ENCODE measurements at regions not wholly inside any gene's neighbourhood (a gene's known extent, or its start where the extent isn't known, plus 50 kb on each side); places are given as distances from the start of the nearest gene placed in this dataset.

DNA sequence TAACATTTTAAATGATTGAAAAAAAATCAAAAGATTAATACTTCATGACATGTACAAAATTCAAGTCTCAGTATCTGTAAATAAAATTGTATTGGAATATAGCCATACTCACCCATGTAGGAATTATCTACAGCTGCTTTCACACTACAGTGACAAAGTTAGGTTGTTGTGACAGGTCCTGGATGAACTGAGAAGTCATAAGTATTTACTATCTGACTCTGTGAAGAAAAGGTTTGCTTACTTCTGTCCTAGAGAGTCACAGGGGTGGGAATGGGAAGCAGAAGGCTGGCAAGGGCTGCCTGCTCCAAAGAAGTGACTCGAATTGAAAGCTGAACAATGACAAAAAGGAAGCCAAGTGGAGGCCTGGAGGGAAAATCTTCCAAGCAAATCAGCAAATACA is 155.2 kb downstream of the SLC30A10 start:
- DNase-seq (ENCODE audit: low read depth), result no peak

DNA sequence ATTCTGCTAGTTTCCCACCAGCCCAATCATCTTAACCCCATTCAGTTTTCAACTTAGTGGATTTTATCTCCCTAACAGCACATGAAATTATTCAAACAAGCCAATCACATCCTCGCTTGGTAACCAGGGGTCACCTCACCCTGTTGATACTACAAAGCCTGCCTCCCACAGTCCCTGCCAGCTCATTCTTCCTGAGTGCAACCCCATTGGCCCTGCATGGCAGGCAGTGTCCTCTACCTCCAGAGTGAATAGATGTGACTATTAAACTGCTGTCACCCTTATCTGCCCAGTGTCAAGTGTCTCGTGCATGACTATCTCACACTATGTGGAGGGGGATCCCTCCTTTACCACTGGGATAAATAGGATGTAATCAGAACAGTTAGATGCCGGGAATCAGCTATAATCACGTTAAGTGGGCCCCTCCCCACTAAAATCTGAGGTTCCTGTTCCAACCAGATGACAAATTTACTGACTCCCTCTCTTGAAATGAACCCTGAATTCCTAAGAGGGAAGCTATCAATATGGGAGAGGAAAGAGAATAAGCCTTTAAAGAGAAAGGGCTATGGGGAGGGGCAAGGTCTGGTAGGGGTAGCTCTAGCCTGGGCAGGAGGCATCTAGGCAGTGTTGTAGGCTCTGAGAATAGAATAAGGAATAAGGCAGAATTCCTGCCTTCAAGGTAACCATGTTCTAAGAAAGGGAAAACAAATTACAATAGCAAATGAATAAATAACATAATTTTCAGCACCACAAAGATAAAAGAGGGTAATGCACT is 155.9 kb downstream of the SLC30A10 start:
- DNase-seq (ENCODE audit: low read depth), result no peak

DNA sequence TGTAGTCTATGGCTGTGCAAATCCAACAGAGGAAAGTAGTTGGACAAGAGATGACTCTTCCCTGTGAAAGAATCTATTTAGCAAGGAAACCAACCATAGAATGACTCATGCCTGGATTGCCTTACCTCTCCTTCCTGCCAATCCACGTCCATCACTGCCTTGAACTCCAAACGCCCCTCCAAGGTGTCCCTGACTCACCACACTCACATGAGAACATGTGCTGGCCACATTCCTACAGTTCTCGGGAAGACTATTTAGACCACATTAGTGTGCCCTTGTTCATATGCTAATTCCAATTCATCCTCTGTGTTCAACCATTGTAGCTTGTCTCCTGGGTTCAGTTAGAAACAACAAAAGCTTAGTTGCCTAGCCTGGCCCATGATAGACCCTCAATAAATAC is 157.3 kb downstream of the SLC30A10 start:
- DNase-seq (ENCODE audit: low read depth), result peak; percentile 98

DNA sequence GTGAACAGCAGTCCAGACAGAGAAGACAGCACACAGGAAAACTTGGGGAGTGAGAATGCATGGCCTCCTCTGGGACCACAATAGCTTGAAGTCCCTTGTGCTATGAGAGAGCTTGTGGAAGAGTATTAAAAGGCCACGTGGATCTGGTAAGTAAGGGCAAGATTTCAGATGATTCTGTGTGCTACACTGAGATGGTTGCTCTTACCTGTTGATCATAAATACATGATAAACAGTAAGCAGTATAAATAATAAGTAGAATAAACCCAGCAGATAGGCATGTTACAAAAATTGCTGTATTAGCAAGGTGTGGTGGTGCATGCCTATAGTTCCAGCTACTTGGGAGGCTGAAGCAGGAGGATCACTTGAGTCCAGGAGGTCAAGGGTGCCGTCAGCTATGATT is 150.4 kb upstream of the ZC3H11B start:
- no peak for DNase-seq (ENCODE audit: low read depth)

DNA sequence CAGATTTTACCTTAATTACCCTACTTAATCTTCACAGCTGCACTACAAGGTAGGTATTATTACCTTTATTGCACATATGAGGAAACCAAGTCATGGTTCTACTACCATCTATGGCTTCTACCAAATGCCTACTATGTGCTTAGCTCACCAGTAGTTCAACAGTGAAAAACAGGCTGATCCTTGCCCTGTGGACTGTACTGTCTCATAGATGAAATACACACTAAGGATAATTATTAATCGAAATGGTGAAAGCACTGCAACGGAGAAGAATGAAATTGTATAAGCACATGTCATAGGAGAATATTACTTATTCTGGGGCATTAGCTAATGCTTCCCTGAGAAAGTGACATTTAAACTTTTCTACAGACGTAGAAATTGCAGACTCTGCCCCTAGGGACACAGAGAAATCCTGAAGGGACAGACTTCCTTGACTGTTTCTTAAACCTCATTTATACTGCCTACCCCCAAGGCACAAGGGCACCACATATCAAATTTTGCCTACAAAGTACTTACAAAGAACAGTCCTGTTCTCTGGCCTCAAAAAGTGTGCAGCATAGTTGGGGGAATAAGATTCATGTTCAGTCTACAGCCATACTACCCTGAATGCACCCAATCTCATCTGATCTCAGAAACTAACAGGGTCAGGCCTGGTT is 148.4 kb upstream of the ZC3H11B start:
- no peak for DNase-seq (ENCODE audit: low read depth)

DNA sequence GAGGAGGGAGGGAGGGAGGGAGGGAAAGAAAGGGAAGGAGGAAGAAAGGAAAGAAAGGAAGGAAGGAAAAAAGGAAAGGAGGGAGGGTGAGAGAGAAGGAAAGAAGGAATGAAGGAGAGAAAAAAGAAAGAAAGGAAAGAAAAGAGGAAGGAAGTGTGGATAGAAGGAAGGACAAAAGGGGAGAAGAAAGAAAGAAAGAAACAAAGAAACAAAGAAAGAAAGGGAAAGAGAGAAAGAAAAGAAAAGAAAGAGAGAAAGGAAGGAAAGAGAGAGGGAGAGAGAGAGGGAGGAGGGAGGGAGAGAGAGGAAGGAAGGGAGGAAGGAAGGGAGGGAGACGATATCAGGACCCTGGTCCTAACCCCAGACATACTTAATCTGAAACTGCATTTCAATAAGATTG is 146.2 kb upstream of the ZC3H11B start:
- DNase-seq (ENCODE audit: low read depth), result no peak

DNA sequence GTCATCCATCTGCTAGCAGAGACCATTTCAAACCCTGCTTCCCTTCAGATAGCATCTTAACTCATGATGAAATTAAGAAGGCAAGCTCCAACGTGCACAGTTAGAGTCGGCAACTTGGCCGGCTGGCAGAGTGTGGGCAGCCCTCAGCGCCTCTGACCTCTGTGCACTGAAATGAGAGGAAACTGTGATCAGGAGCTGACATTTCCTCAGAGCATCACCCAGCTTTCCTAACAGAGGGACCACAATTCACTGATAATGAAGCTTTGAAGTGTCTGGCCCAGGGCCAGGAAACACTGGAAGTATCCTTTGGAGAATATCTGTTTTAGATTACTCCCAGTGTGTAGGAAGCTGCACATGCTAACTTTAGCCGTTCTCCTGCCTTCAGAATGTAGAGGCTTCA is 145.0 kb upstream of the ZC3H11B start:
- no peak for DNase-seq (ENCODE audit: low read depth)

DNA sequence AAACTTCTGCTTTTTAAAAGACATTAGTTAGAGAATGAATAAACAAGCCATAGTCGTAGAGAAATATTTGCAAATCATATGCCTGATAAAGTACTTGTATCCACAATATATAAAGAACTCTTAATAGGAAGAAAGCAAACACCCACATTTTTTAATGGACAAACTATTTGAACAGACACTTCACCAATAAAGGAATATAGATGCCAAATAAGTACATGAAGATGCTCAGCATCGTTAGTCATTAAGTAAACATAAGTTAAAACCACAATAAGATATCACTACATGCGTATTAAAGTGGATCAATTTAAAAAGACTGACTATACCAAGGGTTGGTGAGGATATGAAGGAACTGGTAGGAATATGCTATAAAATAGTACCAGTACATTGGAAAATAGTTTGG is 142.3 kb upstream of the ZC3H11B start:
- no peak for DNase-seq (ENCODE audit: low read depth)

DNA sequence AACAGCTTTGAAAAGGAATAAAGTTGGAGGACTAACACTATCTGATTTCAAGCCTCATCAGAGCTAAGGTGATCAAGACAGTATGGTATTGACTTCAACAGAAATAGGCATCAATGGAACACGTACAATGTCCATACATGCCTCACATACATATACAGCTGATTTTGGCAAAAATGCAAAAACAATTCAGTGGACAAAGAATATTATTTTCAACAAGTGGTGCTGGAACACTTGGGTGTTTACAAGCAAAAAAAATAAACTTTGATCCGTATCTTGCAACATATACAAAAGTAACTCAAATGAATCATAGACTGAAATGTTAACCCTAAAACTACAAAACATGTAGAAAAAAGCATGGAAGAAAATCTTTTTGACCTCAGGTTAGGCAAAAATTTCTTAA is 141.9 kb upstream of the ZC3H11B start:
- DNase-seq (ENCODE audit: low read depth), result no peak

DNA sequence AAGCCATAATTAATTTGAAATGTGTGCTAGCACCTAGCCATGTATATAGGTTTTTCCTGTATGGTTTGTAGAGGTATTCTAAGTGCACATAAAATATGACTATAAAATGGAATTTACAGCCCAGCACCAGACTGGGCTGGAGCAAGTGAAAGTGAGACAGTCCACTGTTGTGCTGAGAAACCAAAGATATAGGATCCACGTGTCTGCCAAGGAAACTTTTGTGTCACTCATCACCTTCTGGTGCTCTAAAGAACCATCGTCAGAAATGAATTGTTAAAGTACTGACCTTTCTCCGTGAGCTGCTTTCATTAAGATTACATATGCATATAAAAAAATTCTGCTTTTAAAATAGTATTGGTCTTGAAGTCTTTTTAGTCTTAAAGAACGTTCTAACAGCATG is 141.0 kb upstream of the ZC3H11B start:
- DNase-seq (ENCODE audit: low read depth), result no peak

DNA sequence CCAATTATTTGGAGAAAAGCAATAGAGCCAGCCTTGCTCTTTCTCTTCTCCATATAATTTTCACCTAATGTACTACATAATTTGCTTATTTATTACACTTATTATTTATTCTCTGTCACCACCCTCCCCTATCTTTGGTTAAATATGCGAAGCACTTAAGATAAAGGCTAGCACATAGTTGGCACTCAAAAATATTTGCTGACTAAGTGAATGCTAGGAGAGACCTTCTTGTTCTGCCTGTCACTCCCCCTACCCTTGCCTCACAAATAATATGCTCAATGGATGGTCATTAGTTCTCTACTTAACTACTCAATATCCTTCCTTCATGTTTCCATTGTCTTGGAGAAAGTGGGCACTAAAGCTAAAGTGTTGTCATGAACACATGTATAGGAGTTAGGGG is 139.7 kb upstream of the ZC3H11B start:
- no peak for DNase-seq (ENCODE audit: low read depth)

DNA sequence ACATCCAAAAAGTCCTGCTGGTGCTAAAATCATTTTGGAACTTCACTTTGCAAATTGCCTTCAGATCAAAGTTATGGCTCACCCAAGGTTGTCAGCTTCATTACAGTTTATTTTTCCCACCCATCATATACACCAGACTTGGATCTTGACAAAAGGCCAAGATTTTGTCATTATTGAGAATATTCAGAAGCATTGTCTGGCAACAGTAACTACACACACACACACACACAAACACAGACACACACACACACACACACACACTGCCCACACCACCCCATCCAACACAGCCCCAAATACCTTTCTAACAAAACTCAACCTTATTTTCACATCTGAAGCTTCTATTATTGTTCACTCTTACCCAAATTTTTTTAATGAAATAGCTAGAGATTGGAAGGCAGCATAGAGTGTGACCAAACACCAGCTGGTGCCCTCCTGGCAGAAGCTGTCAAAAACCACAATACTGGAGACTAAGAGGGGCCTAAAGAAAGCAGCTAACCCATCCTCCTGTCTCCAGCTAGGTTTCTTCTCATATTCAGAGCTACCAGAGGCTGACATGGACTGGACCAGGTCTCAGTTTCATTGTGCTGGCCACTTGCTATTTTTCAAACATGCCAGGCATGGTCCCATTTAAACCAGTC is 139.1 kb upstream of the ZC3H11B start:
- DNase-seq (ENCODE audit: low read depth), result no peak

DNA sequence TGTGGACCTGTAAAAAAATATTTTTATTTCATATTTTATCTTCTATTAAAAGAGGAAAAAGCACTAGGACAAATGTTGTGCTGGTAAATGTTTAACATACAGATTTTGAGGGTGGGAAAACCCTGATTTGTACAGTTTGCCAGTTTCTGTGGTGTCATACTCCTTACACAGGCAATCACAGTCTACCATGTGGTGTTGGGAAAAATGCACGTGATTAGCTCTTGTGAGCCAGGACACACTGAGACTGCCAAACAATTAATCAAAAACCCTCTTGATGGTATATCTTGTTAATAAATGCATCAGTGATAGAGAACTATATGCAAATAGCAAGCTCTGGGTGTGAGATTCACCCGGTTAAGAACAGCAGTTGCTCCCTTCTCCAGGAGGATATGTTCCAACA is 136.5 kb upstream of the ZC3H11B start:
- DNase-seq (ENCODE audit: low read depth), result no peak

DNA sequence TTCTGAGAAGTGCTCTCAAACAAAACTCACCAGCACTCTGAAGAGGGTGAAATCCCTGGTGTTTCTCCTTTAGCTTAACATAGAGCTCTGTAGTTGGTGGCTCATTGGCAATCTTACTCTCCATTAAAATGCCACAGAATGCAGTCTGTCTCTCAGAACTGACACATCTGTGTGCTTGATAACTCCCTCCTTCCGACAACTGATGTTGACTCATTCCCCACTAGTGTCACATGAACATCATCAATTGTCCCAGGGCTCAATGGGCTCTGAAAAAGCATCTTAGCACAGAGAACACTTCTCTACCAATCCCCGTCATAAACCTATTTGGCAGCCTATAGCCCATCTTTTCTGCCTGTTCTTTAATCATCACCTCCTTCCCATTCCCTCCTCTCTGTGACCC is 133.2 kb upstream of the ZC3H11B start:
- DNase-seq (ENCODE audit: low read depth), result no peak

DNA sequence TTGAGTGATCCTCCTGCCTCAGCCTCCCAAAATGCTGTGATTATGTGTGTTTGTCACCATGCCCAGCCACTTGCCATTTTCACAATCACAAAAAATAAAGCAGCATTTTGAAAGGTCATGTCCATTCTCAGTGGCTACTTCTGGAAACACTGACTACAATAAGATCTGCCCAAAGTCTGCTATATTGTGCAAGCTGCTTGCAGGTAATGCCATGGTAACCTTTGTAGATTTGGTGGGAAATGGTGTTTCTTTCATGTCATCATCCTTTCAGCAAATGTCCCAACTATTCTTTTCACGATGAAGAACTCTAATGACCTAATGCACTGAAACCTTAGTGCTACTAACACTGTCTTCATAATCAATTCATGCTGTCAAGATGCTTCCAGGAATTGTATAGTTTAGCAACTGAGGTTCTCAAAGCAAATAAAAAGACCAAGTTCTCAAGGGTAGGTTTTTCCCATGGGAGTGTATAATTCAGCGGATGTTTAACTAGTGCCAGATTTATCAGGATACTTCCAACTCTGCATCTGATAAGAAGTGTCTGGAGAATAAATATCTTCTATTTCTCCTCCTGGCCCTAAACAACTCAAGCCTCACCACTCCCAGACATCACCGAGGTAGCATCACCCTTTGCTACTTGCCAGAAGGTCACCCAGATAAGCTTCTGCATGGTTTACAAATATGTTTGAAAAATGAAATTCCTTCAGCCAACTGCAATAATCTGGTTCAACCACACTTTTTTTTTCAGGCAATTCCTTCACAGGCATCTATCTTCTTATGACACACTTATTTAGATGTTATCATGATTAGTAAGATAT is 132.0 kb upstream of the ZC3H11B start:
- DNase-seq (ENCODE audit: low read depth), result no peak

DNA sequence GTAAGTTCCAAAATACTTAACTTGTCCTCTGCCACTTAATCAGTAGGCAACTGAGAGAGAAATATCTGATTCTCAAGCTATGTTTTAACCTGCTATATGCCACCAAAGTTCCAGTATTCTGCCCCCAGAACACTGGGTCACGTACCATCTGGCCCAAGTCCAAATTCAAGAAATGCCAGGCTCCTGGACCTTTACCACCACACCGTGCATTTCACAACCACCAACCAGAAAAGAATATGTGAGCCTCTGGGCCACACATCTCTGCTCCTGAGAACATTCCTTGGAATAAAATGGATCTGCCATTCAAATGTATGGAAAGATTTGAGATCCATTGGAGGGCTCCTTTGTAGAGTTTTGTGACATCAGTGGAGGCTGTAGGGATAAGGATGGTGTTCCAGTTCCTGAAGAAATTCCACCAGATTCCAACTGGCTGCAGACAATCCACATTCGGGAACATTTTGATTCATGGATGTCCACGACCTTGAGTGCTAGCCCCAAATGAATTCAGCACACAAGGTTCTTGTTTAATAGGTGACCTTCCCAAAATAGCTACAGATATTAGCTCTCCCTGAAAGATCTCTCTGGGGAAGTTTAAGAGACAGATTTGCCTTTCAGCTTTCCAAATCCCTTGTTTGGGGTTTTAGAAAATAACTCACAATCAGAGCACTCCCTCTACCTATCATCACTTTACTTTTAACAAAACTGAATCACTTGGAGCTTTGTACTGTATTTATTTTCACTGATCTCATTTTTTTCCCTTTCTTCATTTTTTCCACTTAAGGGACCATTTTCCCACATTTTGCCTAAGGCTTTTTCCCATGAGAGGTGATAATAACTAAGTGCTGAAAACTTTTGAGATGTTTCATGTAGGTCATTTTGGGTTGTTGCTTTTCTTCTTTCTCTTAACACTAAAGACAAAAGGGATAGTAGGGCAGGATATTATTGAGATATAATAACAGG is 128.4 kb upstream of the ZC3H11B start:
- no peak for DNase-seq (ENCODE audit: low read depth)

DNA sequence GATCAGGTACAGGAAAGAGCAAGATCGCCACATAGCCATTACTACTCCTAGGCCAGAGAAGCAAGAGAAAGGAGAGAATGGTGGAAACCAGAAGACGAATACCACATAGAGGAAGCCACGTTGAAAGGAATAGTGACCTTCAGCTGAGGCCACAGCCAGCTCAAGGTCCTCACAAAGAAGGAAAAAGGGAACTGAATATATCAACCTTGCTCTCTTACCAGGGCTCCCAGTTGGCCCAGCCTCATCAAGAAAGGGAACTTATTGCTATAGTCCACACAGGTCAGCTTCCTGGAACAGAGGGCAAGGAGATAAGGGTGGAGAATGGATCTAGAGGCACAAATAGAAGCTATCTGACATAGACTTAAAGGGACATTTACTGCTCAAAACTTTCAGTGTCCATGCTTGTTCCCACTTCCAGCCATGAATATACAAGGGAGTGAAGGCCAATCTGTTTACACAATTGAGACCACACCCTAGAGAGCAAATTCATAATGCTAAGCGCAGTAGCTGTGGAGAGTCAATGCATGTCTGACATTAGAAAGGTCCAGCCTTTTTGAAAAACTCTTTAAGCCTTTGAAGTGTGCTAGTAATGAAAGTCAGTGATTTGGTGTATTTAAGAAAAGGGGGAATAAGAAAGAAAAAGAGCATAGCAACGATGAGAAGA is 120.7 kb upstream of the ZC3H11B start:
- no peak for DNase-seq (ENCODE audit: low read depth)

DNA sequence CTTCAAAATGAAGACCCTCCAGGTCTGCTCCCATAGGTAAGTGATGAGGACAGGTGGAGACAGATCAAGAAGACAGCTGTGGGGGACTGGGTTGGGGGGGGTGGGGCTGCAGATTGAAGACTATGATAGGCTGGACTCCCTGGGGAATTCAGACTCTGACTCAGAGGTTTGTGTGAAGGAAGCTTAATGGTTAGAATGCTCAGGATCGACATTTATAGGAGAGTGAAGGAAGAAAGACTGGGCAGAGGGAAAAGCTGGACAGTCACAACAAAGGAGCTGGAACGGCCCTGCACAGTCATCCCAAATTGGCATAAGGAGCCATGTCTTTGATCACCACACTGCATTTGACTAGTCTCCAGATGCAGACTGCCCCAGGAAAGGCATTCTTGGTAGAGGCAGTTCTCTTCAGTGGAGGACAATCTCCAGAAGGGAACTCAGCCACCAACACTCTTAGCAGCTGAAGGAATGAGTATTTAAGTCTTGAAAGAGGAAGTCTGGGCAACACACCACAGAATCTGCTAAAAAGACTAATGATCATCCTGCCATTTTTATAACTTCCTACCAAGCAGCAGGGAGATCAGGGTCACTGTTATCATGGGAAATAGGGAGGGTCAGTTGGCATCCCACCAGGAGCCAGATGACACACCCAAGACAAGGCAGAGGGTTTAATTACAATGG is 120.0 kb upstream of the ZC3H11B start:
- no peak for DNase-seq (ENCODE audit: low read depth)

DNA sequence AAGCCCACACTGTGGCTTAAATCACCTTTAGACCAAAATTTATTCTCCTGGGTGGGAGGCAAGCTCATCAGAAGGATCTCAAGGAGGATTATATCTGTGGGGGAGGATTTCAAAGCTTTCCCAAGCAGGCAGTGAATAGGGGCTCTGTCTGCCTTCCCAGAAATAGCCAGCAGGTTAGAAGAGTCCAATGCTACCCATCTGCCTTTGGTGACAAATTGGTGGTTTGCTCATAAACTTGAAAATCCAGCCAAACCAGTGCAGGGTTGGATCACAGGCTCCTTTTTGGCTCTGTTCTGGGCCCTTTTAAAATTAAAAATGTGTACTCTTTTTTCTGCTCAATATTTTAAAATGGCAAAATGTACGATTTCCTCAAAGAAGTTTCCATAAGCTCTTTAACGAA is 118.9 kb upstream of the ZC3H11B start:
- no peak for DNase-seq (ENCODE audit: low read depth)

All from non-pigmented ciliary epithelial cell (primary cell).